Stimulated activated CD4-positive, alpha-beta T cell treated with anti-CD3 and anti-CD28 coated beads, Interleukin-12 subunit alpha, Interleukin-12 subunit beta, amount 100 ng/mL, for 24 hours (primary cell): ENCODE measurements at regions not wholly inside any gene's neighbourhood (a gene's known extent, or its start where the extent isn't known, plus 50 kb on each side); places are given as distances from the start of the nearest gene placed in this dataset.
A peak's percentile ranks its signal among the peaks of the same experiment; 100 is the strongest.
"Not testable (repeated sequence)": the region's sequence is repeated elsewhere in the genome, so short reads cannot be mapped to it uniquely, and the experiment has no call there.

ENCODE experiments used
- DNase-seq, 2 experiments: peaks; one replicate each; pipeline ENCODE4 v3.0.0-alpha.2; 2020; ENCODE audit warnings: low read depth in 2 of 2

DNA sequence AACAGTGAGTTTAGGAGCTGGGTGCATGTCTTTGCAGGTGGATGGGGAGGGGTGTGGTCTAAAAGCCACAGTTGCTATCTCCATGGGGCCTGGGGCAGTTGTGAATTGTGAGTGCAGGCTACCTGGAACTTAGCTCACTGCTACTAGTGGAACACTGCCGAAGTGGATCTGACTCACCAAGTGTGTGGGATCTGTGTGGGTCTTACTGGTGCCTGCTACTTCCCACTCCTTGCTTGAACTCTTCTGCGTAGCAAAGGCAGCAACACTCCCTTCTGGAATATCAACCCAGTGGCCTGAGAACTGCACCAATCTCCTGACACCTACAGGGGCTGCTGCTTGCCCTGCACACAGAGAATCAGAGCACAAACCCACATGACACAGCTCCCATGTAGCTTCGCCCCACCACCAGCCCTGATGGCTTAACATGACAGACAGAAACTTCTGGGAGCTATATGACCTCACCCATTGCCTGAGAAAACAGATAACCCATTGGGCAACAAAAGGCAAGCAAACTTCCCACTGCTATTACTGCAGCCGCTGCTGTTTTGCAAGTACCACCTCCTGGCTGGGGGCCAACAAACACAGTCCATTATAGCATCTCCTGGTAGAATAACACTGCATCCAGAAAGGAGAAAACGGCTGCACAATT is 455.1 kb upstream of the DDX18 start:
- DNase-seq, result no peak

DNA sequence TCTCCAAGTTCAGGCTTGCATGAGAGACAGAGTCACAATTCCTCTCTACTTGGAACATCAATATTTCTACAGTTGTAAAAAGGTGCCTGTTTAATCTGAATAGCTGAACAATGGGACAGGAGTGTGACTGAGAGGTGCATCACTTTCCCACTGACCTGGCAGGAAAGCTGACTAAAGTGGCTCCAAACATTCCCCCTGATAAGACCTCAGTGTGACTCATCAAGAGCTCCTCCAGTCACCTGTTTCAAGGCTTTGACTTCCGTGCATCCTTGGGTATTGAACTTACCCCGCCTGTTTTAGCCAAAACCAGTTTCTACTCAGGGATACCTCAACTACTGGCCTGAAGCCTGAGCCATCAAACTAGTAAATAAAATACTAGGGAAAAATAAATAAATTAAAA is 453.9 kb upstream of the DDX18 start:
- no peak for DNase-seq

DNA sequence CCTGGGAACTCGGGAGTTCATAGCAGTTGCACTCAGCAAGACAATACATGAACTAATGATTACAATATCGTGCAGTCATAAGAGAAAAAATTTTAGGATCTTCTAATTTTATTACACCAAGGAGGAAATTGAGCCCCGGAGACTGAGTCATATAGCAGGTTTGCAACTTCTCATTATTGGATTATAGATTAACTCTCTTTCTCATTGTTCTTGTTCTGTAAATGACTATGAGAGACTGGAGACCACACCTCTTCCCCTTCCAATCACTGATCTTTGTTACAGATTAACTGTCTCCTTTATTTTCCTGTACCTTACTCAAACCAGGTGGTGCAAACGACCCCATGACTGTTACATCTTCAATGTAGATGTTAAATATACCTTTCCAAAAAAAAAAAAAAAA is 435.8 kb upstream of the DDX18 start:
- DNase-seq, result no peak

DNA sequence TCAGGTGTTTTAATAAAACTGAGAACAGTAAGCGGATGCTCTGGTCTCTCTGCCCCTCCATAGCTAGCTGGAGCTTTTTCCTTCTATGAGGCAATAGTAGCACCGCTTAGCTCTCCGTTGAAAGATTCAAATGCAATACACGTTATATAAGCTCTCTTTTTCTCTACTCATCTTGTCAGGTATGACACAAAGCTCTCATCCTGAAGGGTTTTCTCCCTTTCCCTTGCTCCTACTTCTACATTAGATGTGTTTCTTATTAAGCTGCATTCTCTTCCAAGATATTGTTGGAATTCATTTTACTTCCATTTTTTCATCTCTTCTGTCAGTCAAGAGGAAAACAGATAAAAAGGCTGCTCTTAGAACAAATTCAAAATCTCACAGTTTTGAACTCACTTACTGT is 434.6 kb upstream of the DDX18 start:
- DNase-seq, result no peak

DNA sequence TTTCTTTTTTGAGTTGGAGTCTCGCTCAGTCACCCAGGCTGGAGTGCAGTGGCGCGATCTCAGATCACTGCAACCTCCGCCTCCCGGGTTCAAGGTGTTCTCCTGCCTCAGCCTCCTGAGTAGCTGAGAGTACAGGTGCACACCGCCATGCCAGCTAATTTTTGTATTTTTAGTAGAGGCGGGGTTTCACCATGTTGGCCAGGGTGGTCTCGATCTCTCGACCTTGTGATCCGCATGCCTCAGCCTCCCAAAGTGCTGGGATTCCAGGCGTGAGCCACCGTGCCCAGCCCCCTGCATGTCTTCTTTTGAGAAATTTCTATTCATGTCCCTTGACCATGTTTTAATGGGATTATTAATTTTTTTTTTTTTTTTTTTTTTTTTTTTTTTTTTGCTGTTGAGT is 430.5 kb upstream of the DDX18 start:
- not testable (repeated sequence) for DNase-seq

DNA sequence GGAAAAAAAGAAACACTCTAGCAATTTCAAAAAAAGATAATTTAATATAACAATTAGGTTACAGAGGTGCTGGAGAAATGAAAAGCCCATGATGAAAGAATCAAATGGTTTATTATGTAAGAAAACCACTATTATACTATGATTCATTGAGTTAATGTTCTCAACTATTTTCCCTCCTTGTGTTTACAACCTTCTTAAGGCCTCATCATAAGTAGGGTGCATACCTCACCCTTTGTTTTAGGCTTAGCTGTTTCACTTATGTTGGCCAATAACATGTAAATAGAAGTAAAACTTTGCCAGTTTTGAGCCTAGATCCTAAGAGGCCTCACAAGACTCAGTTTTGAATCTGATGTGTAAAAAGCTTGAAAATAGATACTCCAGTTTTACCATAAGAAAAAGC is 418.3 kb upstream of the DDX18 start:
- no peak for DNase-seq

DNA sequence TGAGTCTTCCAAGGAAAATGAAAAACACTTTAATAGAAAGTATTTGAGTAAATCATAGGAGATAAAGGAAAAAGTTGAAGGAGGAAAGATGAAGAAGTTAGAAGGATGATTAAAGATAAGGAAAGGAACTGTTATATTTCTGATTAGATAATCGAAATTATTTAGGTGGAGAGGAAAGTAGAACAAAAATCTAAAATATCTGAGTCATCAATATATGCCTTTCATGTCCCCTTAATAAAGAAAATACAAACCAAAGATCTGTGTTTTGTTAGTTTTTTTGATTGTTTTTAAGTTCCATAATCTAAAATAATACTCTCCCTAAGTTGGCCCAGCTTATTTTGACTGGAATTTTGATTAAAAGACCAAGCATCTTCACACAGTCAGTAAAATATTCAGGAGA is 412.9 kb upstream of the DDX18 start:
- DNase-seq, result no peak

DNA sequence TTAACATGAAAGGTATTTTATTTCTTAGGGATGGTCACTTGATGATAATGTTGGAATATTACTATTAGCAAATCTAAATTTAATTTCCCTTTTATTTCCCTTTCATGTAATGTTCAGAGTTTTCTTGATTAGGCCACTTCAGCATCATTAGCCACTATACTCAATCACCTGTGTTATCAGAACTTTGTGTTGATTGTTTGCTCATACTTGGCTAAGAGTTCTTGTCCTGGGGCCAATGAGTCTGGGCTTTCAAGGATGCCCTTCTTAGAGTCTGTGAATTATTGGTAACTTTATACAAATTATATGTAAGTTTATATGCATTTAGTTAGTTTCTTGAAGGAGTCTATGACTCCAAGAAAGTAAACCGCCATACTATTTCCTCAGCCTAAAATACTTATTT is 408.0 kb upstream of the DDX18 start:
- no peak for DNase-seq

DNA sequence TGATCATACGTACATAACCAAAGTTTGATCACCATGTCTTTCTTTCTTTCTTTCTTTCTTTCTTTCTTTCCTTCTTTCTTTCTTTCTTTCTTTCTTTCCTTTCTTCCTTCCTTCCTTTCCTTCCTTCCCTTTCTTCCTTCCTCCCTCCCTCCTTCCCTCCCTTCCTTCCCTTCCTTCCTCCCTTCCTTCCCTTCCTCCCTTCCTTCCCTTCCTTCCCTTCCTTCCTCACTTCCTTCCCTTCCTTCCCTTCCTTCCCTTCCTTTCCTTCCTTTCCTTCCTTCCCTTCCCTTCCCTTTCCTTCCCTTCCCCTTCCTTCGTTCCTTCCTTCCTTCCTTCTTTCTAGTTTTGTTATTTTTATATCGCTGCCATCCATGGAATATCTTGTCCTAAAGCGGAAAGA is 406.7 kb upstream of the DDX18 start:
- no peak for DNase-seq

DNA sequence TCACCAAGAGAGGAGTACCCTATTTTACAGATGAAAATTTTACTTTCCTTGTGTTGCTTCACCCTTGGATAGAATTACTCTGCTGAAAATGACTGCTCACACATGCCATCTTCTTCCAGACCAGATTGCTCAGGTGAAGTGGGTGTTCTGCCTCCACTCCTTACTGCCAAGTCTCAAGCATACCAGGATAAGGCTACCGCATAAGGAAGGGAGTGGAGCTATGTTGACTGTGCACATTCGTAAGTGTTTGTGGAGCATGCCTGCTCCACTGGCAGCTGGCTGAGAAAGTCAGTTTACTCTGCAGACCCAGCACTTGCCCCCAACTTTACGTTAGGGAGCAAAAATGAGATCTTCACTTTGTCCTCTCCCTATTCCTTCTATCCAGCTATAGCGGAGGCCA is 405.0 kb upstream of the DDX18 start:
- no peak for DNase-seq

DNA sequence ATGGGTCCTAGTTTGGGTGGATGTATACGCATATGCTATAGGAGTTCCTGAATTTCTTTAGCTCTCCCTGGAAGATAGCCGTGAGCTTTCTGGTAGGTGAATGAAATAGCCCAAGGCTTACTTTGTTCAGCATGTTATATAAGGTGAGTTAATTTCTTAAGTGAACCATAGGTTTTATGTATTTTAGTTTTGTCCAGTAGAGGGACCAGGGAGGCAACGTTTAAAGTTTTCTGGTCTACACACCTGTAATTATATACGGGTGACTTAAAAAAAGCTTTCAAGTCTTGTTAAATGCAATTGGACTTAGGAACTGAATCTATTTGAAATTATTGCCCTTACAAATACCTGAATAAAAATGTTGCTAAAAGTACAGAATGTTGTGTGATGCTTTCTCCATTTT is 402.5 kb upstream of the DDX18 start:
- DNase-seq, result no peak

DNA sequence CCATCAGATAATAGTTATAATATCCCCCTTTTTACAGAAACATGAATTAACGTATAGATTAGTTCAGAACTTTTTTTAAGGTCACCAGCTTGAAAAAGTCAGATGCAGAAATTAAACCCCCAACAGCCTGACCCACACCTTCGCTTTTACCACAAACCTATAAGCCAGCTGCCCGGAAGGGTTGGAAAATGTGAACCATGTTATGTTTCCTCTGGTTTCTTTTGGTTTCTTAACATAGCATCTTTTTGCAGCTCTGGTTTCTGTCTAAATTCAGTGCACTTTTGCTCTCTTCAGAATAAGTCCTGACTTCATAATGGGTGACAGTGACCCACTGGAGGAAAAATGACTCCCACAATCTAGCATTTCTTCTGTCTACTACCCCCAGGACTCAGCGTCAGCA is 381.7 kb upstream of the DDX18 start:
- no peak for DNase-seq

DNA sequence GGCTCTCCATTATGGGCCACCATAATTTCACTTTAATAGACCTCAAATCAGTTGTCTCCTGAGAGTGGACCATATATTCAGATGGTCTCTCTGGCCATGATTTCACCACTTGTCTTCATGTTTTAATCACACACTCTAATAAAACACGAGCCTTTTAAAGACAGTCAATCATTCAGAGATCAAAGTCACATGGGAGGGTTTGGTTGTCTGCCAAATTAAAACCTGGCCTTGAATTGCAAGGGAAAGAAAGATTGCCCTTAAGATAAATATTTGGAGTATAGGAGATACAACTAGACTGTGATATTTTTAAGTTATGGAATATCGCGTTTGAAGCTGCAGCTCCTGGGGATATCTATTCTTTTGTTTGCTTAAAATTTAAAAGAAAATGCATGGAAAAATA is 377.8 kb upstream of the DDX18 start:
- no peak for DNase-seq

DNA sequence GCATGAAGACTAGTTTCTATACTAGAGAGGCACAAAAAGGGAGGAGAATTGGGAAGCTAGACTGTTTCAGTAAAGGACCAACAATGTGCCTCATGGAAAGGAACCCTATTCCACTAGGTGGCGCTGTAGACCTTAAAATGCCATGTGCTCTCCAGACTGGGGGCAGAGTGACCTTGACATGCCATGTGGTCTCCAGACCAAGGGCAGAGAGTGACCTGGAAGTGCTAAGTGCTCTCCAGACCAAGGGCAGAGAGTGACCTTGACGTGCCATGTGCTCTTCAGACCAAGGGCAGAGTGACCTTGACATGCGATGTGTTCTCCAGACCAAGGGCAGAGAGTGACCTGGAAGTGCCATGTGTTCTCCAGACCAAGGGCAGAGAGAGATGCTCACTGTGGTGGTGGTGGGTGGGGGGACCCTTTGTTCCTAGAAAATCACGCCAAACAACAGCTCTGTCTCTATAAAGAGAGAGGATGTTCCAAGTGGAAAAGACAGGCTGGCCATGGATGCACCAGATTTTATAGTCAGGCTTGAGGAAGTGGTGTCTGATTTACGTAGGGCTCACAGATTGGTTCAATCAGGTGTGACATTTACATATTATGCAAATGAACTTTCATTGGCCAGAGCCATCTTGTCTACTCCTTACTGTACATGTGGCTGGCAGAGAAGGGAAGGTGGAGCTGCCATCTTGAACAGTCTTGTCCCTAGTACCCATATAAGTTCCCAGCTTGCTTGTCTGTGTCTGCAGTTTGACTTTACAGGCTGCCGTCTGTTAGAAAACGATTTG is 344.0 kb upstream of the DDX18 start:
- peak in 1 of 2 experiments; percentile 2 for DNase-seq

DNA sequence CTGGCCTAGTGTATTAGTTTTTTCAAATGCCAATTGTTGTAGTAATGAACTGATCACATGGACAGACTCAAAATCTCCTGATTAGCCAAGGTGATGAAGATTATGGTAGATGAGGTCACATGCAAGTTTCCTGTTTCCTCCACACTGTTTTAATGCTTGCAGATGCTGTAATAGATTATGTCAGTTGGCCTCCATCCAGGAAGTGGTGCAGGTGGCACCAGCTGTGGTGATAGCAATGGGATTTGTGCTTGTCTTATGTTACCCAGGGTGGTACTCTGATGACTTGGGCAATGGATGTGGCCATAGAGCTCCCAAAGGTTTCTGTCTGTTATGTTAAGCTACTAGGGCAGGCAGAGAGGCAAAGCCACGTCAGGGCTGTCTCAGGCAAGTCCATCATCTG is 332.9 kb upstream of the DDX18 start:
- no peak for DNase-seq

DNA sequence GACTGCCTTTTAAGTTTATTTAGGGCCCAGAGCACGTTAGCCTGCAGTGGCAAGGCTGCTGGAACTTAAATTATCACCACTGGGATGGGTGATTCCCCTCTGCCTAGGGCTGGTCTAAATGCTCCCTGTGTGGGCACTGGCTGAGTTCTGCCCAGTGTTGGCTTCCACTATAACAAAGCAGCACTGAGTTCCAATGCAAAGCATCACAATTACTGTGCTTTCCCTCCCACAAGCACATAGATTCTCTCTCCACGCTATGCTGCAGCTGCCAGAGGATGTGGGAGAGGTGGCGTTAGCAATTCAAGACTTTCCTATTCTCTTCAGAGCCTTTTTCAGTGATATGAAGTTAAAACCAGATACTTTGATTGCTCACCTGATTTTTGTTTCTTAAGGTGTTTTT is 328.9 kb upstream of the DDX18 start:
- no peak for DNase-seq

DNA sequence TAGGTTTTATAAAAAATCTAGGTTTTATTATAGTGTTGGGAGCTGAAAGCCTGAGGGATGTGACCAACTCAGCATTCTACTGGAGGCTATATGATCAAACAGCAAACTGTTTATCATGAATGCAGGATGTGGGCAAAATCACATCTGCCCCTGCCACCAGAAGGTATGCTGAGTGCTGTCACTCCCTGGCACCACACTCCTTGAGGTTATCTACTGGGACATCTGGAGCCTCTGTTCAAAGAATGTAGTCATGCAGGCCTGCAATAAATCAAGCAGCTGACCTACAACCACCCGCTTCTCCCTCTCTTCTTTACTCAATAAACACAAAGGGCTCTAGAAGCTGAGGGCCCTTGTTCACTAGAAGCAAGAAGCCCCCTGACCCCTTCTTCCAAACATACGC is 328.4 kb upstream of the DDX18 start:
- no peak for DNase-seq

DNA sequence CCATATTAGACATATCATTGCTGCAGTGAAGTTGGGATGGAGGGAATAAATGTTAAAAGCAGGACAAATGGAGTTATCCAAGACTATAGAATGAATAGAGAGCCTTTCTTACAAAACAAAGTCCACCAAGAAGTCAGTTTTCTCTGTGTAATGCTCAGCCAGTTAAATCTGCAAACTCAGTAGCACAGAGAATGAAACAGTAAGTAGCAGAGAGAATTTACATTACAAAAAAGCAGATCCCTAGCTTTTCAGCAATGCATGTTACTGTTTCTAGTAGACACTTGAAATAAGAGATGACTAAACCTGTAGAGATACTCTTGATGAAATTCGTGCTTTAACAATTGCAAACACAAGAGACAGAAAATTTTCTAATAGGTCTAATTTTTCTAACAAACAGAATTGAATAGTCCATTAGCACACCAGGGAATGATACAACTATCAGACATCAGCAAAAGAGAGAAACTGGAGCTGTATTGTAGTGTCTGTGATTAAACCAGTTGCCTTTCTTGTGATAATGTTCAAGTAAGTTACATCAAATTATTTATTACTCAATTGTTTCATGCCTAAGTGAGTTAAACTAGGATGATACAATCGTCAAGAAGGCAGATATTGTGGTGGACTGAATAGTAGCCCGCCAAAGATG is 322.2 kb upstream of the DDX18 start:
- DNase-seq, result no peak

DNA sequence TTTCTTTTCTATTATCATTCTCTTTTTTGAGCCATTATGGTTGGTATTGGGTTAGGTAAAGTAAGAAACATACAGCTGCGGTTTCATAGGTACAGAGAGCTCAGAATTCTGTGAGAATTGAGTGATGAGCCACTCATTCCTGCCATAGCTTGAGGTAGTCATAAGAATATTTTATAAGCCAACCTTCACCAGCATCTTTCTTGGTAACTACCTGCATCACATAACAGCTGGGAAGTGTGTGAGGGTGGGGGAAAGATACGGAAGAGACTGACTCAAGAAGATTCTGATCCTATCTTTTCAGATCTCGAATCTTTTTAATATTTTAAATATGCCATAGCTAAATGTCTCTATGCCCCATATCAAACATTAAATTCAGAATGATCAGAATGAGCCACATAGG is 313.8 kb upstream of the DDX18 start:
- no peak for DNase-seq

DNA sequence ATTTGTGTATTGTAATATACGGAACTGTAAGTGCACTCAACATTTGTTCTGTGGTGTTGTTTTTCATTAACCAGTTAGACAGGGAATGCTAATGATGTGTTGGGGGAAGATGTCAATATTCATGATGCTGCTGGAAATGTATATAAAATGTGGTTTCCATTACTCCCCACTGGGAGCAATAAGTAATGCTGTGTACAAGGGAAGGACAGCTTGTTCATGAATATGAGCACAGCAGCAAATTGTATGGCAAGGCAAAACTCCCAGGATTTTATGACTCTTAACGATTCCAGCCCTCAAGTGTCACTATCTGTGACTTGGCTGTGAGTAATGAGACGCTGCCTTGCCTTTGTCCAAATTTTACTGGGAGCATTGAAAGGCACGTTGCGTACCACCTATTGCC is 312.4 kb upstream of the DDX18 start:
- no peak for DNase-seq

DNA sequence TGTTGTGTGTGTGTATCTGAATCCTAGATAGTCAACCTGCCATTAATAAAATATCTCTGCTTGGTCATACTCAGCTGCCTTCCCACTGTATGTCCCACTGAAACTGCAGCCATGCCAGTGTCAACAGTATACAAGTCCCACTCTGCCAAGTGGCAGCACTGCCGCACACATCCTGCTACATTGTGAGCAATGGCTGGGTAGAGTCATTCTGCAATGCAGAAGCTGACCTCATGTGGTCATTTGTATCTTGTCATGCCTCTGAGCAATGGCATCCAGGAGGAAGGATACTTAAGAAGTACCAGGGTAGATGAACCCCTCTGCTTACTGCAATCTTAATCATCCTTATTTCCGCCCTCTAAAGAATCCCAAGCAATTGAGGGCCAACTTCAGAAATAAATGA is 302.2 kb upstream of the DDX18 start:
- DNase-seq, result no peak

DNA sequence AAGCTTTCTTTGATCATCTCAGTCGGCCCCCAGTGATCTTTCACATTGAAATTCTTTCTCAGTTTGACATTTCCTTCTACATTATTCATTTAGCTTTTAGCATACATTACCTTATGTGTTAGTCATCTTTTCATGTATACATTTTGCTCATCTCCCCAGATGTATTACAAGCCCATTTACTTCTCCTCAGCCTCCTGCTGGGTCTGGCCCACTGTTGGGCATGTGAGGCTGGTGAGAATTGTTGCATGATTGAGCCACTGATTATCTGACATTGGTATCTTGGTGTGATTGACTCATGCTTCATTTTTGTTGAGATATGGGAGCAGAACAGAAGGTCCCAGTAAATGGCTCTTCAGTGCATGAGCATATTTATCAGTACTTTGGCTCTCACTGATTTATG is 300.1 kb upstream of the DDX18 start:
- DNase-seq, result no peak

DNA sequence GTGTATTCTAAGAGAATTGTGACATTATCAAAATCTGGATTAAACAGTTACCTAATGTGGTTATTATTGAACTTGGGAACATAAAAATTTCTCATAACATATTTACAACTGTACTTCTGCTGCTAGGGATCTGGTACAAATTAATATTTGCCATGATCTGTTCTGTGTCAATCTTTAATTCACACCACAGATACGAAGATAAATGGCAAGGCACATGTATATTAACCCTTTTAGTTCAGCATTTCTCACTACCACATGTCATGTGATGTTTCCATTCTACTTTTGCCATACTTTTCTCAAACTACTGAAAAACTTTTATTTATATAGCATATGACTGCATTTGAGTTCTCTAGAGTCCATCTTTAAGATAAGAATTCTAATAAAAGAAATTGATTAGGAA is 295.3 kb upstream of the DDX18 start:
- no peak for DNase-seq
